ENCODE measurements at regions not wholly inside any gene's neighbourhood (a gene's known extent, or its start where the extent isn't known, plus 50 kb on each side); places are given as distances from the start of the nearest gene placed in this dataset.

GRCh38 chr9:107954312-107954711 lies 464.7 kb upstream of the KLF4 start:
- no peak for ATAC-seq
- WGBS (ENCODE audit: low lambda C conversion rate): 45% methylated on average over 6 of the region's 6 CpGs
- Histone ChIP-seq H3K27me3 (ENCODE audit: control insufficient read depth in 1 of 2, insufficient read depth in 2 of 2, low read length in 2 of 2) (no peaks in the 10 kb centered on the region), H3K36me3 (replicated peaks in 1 of 2; ENCODE audit: control insufficient read depth in 1 of 2, insufficient read depth in 2 of 2, low read length in 2 of 2) (no peaks in the 10 kb centered on the region), H3K4me1 (ENCODE audit: insufficient read depth, low read length) (peaks cover 12% of the 10 kb centered on the region), H2AFZ (ENCODE audit: low read length) (no peak overlapping the region), H3K9me3 (ENCODE audit: low read length) (peaks cover 5% of the 10 kb centered on the region; the same call in 1 of the 2 replicates), H4K20me1 (ENCODE audit: insufficient read depth, low read length) (no peaks in the 10 kb centered on the region), H3K79me2 (ENCODE audit: insufficient read depth, low read length) (no peaks in the 10 kb centered on the region), H3K4me3 (replicated peaks in 1 of 3; ENCODE audit: insufficient read depth in 1 of 3, low read depth in 2 of 3, low read length in 3 of 3) (no peak overlapping the region), H3K27ac (ENCODE audit: extremely low read length, insufficient read depth, low read length) (no peak overlapping the region), H3K9ac (ENCODE audit: insufficient read depth, low read depth, low read length) (no peak overlapping the region), H3K4me2 (ENCODE audit: low read depth, low read length) (no peak overlapping the region)
- ChIA-PET POLR2A (no interaction called here), CTCF (ENCODE audit: low intra/inter-chr PET ratio, low total read pairs) (no interaction called here)
- intact Hi-C loops (cut with micrococcal nuclease; ENCODE audit: unreplicated experiment) (no loop called here), in situ Hi-C loops (cut with HindIII; ENCODE audit: extremely low pct_ligation_motif_present, low pct_unique_long_range_greater_than_20kb) (no loop called here)
- DNase-seq (ENCODE audit: low spot score): no peak
- no TSS peak for BruUV-seq (replicated peaks)
- no peak for FAIRE-seq
- TF ChIP-seq MIER3 (CRISPR knock-in tag; IDR thresholded peaks at IDR 0.05; ENCODE audit: borderline replicate concordance) (no peak), MYC (CRISPR knock-in tag; IDR thresholded peaks at IDR 0.05; ENCODE audit: borderline replicate concordance) (no peak), ZSCAN12 (CRISPR knock-in tag; IDR thresholded peaks at IDR 0.05) (no peak), ZNF7 (CRISPR knock-in tag; IDR thresholded peaks at IDR 0.05) (no peak)

- in situ Hi-C loops (cut with HindIII; ENCODE audit: extremely low pct_ligation_motif_present, low pct_unique_long_range_greater_than_20kb) (no loop called here), intact Hi-C loops (cut with micrococcal nuclease; ENCODE audit: unreplicated experiment) (no loop called here)
- no TSS peak for BruUV-seq (replicated peaks)
- peak; percentile 10 for DNase-seq (ENCODE audit: low spot score)
- H3K4me1 ChIP-seq (ENCODE audit: insufficient read depth, low read length): peaks cover 12% of the 10 kb centered on the region
- no peak for TF ChIP-seq ZNF678 (CRISPR knock-in tag; IDR thresholded peaks at IDR 0.05)
- no peak for TF ChIP-seq BRCA1 (CRISPR knock-in tag; IDR thresholded peaks at IDR 0.05)
- TF ChIP-seq HNRNPUL1 (IDR thresholded peaks at IDR 0.05; ENCODE audit: low read depth, low read length): 0 out of 2 replicates have a peak, but pooled peaks have one; percentile 14
- no peak for TF ChIP-seq MBD4 (IDR thresholded peaks at IDR 0.05; ENCODE audit: borderline replicate concordance, low read length)
- 0 out of 2 replicates have a peak, but pooled peaks have one; percentile 41 for TF ChIP-seq HNF1A (IDR thresholded peaks at IDR 0.05; ENCODE audit: low read depth)
- no peak for TF ChIP-seq HNF1A (CRISPR knock-in tag; IDR thresholded peaks at IDR 0.05; ENCODE audit: borderline replicate concordance)
- no peak for TF ChIP-seq WIZ (CRISPR knock-in tag; IDR thresholded peaks at IDR 0.05)
- no peak for TF ChIP-seq SMARCC2 (IDR thresholded peaks at IDR 0.05)
- TF ChIP-seq TCF7 (IDR thresholded peaks at IDR 0.05; ENCODE audit: low read depth): no peak
- TF ChIP-seq ZFAT (CRISPR knock-in tag; conservative IDR thresholded peaks at IDR 0.05): no peak
- TF ChIP-seq FOXA1 (IDR thresholded peaks at IDR 0.05): no peak
- no peak for TF ChIP-seq FOXA1 (CRISPR knock-in tag; IDR thresholded peaks at IDR 0.05)
- no peak for TF ChIP-seq MXI1 (IDR thresholded peaks at IDR 0.05; ENCODE audit: borderline replicate concordance, low read depth, low read length)
- no peak overlapping the region for H2AFZ ChIP-seq (ENCODE audit: low read length)
- WGBS (ENCODE audit: low lambda C conversion rate): 0% methylated on average over 4 of the region's 4 CpGs
- ATAC-seq: peak; percentile 57; the same call in 2 of the 3 replicates
- FAIRE-seq: no peak
- no peak overlapping the region for H3K4me2 ChIP-seq (ENCODE audit: low read depth, low read length)
- H4K20me1 ChIP-seq (ENCODE audit: insufficient read depth, low read length): no peaks in the 10 kb centered on the region
- H3K27me3 ChIP-seq (ENCODE audit: control insufficient read depth in 1 of 2, insufficient read depth in 2 of 2, low read length in 2 of 2): no peaks in the 10 kb centered on the region
- H3K27ac ChIP-seq (ENCODE audit: extremely low read length, insufficient read depth, low read length): no peak overlapping the region
- CTCF ChIA-PET (ENCODE audit: low intra/inter-chr PET ratio, low total read pairs): no interaction called here
- no peaks in the 10 kb centered on the region for H3K79me2 ChIP-seq (ENCODE audit: insufficient read depth, low read length)
- no peaks in the 10 kb centered on the region for H3K36me3 ChIP-seq (replicated peaks in 1 of 2; ENCODE audit: control insufficient read depth in 1 of 2, insufficient read depth in 2 of 2, low read length in 2 of 2)
- POLR2A ChIA-PET: no interaction called here
- peaks cover 5% of the 10 kb centered on the region; the same call in 1 of the 2 replicates for H3K9me3 ChIP-seq (ENCODE audit: low read length)
- no peak overlapping the region for H3K9ac ChIP-seq (ENCODE audit: insufficient read depth, low read depth, low read length)
- no peak overlapping the region for H3K4me3 ChIP-seq (replicated peaks in 1 of 3; ENCODE audit: insufficient read depth in 1 of 3, low read depth in 2 of 3, low read length in 3 of 3)
Observed at GRCh38 chr9:107953556-107954125, 464.1 kb upstream of the KLF4 start.

Data from HepG2 (cell line).